Psoas muscle (tissue), 7 donors: ENCODE measurements at regions not wholly inside any gene's neighbourhood (a gene's known extent, or its start where the extent isn't known, plus 50 kb on each side); places are given as distances from the start of the nearest gene placed in this dataset.

Source experiments
- ATAC-seq, 4 donors: fragments of 200-7000 bp; cut with Tn5 transposase; one replicate each; pipeline ENCODE4 v1.9.1; 2020; ENCODE audit warnings: moderate library complexity in 3 of 4, mild to moderate bottlenecking in 2 of 4
- DNase-seq, 2 donors: peaks; one replicate each; pipeline ENCODE4 v3.0.0-alpha.2; 2020
- H3K27ac ChIP-seq: fragments of 200-600 bp; one replicate; pipeline ENCODE4 v1.8.0; 2022
- H3K27me3 ChIP-seq, 3 donors: fragments of 200-600 bp in 1 of 3; one replicate each; pipeline versions ENCODE4 v1.6.1 to v1.8.0; 2013 to 2022; ENCODE audit warnings: low read length in 2 of 3, mild to moderate bottlenecking in 2 of 3, moderate library complexity in 1 of 3; ENCODE audit not compliant: insufficient read depth in 3 of 3
- H3K36me3 ChIP-seq, 2 donors: fragments of 200-600 bp in 1 of 2; one replicate each; pipeline versions ENCODE4 v1.6.1 to v1.8.0; 2013 to 2022; ENCODE audit warnings: low read depth in 1 of 2, mild to moderate bottlenecking in 1 of 2, moderate library complexity in 1 of 2; ENCODE audit not compliant: insufficient read depth in 1 of 2
- H3K4me1 ChIP-seq: fragments of 200-600 bp; one replicate; pipeline ENCODE4 v1.8.0; 2022
- H3K4me3 ChIP-seq: fragments of 200-600 bp; one replicate; pipeline ENCODE4 v1.8.0; 2022; ENCODE audit warnings: mild to moderate bottlenecking
- H3K9me3 ChIP-seq: fragments of 200-600 bp; one replicate; pipeline ENCODE4 v1.8.0; 2022
- WGBS, 3 donors: extraction: QIAGEN DNeasy Blood & Tissue Kit; methylation state at CpG; one replicate each; pipeline versions ENCODE4 v1.1.6 to v1.1.7; 2013; 5-methylcytosine and 5-hydroxymethylcytosine counted together
- intact Hi-C, 2 donors: fragments of 100-400 bp; cut with DNase I; formaldehyde crosslinking; loops; one replicate each; pipeline versions ENCODE4 v1.11.0 to v1.14.2; 2022
- TF ChIP-seq, protein P1 (sequence below): fragments of 200-600 bp; IDR thresholded peaks from one replicate; pipeline ENCODE4 v1.8.0; 2022; ENCODE audit warnings: antibody characterized with exemption
- donor health status: healthy with polysubstance abuse.
- donor health status: DM: no; HTN: no; CAD: no; lungs with moderate emphysema.
- donor health status: Bipolar disorder and iron deficiency.
- donor health status: healthy.
- donor health status: DM: yes; HTN: yes; CAD: no.
- donor health status: DM: no; HTN: no; CAD: no.
- donor health status: DM: yes; HTN: yes; CAD: no.

- no peak overlapping the region for H3K27ac ChIP-seq
- H3K36me3 ChIP-seq, result no peaks in the 10 kb centered on the region
- ATAC-seq, result no peak
- H3K27me3 ChIP-seq, result no peaks in the 10 kb centered on the region
- TF ChIP-seq, protein P1, sequence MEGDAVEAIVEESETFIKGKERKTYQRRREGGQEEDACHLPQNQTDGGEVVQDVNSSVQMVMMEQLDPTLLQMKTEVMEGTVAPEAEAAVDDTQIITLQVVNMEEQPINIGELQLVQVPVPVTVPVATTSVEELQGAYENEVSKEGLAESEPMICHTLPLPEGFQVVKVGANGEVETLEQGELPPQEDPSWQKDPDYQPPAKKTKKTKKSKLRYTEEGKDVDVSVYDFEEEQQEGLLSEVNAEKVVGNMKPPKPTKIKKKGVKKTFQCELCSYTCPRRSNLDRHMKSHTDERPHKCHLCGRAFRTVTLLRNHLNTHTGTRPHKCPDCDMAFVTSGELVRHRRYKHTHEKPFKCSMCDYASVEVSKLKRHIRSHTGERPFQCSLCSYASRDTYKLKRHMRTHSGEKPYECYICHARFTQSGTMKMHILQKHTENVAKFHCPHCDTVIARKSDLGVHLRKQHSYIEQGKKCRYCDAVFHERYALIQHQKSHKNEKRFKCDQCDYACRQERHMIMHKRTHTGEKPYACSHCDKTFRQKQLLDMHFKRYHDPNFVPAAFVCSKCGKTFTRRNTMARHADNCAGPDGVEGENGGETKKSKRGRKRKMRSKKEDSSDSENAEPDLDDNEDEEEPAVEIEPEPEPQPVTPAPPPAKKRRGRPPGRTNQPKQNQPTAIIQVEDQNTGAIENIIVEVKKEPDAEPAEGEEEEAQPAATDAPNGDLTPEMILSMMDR, result no peak
- no peaks in the 10 kb centered on the region for H3K9me3 ChIP-seq
- H3K4me1 ChIP-seq, result no peaks in the 10 kb centered on the region
- intact Hi-C loops, result no loop called here
- H3K4me3 ChIP-seq, result no peak overlapping the region
- no peak for DNase-seq
These were observed 413.5 kb upstream of the SMC2 start for GRCh38 chr9:103680581-103680980.

- Histone ChIP-seq H3K4me3 (no peak overlapping the region), H3K4me1 (no peaks in the 10 kb centered on the region), H3K9me3 (no peaks in the 10 kb centered on the region), H3K27me3 (no peaks in the 10 kb centered on the region), H3K36me3 (no peaks in the 10 kb centered on the region), H3K27ac (no peak overlapping the region)
- TF ChIP-seq, protein P1, result no peak
- WGBS, 3 donors, result 71 to 73% (median 71%) methylated on average over 6 of the region's 6 CpGs
- intact Hi-C loops, result no loop called here
- no peak for DNase-seq
- no peak for ATAC-seq
These were observed 412.7 kb upstream of the SMC2 start for GRCh38 chr9:103681435-103681834.

- TF ChIP-seq, protein P1, result no peak
- intact Hi-C loops, result loop anchor here in 1 of 2 donors (5.0 kb wide), 1 partner anchor 512 kb away; no protein-coding TSS in a partner anchor
- ATAC-seq (no peak), DNase-seq (no peak)
- Histone ChIP-seq H3K27me3 (peaks cover 0 to 2% (median 0%) of the 10 kb centered on the region in 3 donors), H3K4me3 (no peak overlapping the region), H3K27ac (no peak overlapping the region), H3K36me3 (no peaks in the 10 kb centered on the region), H3K9me3 (no peaks in the 10 kb centered on the region), H3K4me1 (no peaks in the 10 kb centered on the region)
- WGBS, 3 donors, result 72 to 78% (median 75%) methylated on average over 3 of the region's 3 CpGs
These were observed 393.7 kb upstream of the SMC2 start for GRCh38 chr9:103700195-103700962.

- H3K36me3 ChIP-seq, result no peaks in the 10 kb centered on the region
- peaks cover 0 to 2% (median 0%) of the 10 kb centered on the region in 3 donors for H3K27me3 ChIP-seq
- TF ChIP-seq, protein P1, result no peak
- no peaks in the 10 kb centered on the region for H3K4me1 ChIP-seq
- WGBS, 3 donors, result 46 to 54% (median 47%) methylated on average over 4 of the region's 4 CpGs
- H3K9me3 ChIP-seq, result no peaks in the 10 kb centered on the region
- no peak for ATAC-seq
- no peak for DNase-seq
- no peak overlapping the region for H3K4me3 ChIP-seq
- intact Hi-C loops, result loop anchor here in 1 of 2 donors (5.0 kb wide), 1 partner anchor 510 kb away; no protein-coding TSS in a partner anchor
- no peak overlapping the region for H3K27ac ChIP-seq
These were observed 391.5 kb upstream of the SMC2 start for GRCh38 chr9:103702572-103702971.
